HL-60 (cell line): ENCODE measurements at regions not wholly inside any gene's neighbourhood (a gene's known extent, or its start where the extent isn't known, plus 50 kb on each side); places are given as distances from the start of the nearest gene placed in this dataset.

ENCODE experiments used
- POLR2AphosphoS5 ChIP-seq: IDR thresholded peaks from 2 replicates; pipeline ENCODE4 v1.6.1; 2012; ENCODE audit warnings: low read depth
- TF ChIP-seq, protein P1 (sequence below): IDR thresholded peaks from one replicate; pipeline ENCODE4 v1.5.1; 2011; ENCODE audit warnings: low read length, control low read depth, inconsistent platforms; ENCODE audit not compliant: insufficient read depth

DNA sequence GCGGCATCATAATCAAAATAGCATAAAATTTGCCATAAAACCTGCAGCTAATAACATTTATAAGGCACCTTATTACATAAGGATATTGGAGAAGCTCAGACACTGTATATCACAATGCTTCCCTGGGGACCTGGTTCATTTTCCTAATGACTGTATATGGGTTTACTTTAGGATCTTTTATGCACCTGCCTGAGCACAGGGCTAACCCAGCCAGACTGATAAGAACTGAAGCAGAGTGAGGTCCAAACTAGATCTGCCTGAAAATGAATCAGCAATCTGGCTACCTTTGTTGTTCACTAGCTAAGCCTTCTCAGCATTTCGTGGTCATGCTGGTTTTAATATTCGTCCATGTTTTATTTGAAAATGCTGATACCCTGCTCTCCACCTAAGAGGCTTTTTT lies 1922.3 kb upstream of the CELF4 start:
- TF ChIP-seq, protein P1, sequence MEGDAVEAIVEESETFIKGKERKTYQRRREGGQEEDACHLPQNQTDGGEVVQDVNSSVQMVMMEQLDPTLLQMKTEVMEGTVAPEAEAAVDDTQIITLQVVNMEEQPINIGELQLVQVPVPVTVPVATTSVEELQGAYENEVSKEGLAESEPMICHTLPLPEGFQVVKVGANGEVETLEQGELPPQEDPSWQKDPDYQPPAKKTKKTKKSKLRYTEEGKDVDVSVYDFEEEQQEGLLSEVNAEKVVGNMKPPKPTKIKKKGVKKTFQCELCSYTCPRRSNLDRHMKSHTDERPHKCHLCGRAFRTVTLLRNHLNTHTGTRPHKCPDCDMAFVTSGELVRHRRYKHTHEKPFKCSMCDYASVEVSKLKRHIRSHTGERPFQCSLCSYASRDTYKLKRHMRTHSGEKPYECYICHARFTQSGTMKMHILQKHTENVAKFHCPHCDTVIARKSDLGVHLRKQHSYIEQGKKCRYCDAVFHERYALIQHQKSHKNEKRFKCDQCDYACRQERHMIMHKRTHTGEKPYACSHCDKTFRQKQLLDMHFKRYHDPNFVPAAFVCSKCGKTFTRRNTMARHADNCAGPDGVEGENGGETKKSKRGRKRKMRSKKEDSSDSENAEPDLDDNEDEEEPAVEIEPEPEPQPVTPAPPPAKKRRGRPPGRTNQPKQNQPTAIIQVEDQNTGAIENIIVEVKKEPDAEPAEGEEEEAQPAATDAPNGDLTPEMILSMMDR = no peak
- TF ChIP-seq POLR2AphosphoS5 = no peak
